H4 (cell line): ENCODE measurements at regions not wholly inside any gene's neighbourhood (a gene's known extent, or its start where the extent isn't known, plus 50 kb on each side); places are given as distances from the start of the nearest gene placed in this dataset.

Experiments used
- DNase-seq: peaks from one replicate; pipeline ENCODE4 v3.0.0-alpha.2; 2015; ENCODE audit warnings: low spot score

DNA sequence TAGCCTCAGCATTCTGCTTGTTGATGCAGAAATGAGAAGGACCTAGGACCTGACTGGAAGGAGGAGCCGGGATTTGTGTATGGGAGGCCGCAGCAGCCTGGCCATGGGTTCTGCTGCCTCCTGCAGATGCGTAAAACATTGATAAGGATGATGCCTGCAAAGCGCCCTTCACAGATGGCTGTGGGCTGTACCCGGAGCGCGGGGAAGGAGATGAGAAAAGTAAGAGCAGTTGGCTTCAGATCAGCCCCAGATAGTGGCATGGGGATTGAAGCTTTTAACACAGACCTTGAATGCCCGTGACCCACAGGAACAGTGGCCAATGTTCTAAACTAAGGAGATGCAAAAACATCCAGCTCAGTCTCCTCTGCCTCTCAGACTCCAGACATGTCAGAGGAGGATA lies 136.4 kb upstream of the KCNG1 start:
- DNase-seq, result no peak

DNA sequence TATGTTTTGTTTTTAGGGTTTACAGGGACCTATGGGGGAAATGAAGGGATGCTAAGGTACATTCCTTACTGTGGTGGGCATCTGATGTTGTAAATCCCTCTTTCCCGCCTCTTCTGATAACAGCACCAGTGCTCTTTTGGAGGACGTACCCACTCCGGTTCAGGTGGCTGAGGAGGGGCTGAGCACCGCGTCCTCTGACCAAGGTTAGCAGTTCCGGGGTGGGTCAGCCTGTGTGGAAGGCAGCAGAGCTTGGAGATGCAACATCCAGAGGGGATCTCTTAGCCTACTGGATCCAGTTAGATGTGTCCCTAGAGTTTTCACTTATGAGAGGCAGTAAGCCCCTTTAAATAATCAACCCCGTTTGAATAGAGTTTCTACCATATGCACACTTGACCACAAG lies 135.3 kb upstream of the KCNG1 start:
- DNase-seq, result no peak

DNA sequence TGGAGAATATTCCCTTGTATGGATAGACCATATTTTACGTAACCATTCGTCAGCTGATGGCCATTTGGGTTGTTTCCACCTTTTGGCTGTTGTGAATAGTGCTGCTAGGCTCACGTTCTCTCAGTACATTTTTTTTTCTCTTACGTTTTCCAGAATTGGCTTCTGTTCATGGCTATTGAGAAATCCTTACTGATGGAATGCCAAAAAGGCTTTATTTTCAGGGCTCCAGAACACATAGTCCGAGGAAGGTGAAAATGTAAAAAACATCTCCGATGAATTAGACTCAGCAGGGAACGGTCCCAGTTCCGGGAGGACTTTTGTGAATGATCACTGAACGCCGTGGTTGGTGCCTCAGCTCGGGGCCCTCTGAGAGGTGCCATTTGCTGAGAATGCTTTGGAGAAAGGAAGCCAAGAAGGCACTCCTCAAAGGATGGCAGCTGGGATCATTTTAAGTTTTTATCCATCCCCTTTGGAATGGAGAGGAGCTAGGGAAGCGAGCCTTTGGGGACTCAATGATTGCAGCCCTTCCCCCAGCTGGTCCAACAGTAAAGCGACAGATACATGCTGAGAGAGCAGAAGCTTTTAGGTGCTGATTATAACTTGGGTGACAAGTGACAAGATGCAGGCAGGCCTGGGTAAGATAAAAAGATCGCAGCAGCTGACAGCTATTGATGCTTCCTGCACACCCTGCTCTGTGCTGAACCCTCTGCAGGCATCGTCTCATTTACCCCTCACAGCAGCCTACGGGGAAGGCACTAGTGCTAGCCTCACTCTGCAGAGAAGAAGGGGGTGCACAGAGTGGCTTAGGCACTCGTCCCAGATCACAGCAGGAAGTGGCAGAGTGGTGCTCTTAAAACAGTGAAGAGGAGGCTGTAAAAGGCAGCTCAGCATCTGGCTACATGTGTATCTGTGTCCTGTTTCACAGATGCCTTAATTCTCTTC lies 133.4 kb upstream of the KCNG1 start:
- DNase-seq, result no peak

- no peak for DNase-seq
Measured at GRCh38 chr20:51154708-51155690, 132.1 kb upstream of the KCNG1 start.

DNA sequence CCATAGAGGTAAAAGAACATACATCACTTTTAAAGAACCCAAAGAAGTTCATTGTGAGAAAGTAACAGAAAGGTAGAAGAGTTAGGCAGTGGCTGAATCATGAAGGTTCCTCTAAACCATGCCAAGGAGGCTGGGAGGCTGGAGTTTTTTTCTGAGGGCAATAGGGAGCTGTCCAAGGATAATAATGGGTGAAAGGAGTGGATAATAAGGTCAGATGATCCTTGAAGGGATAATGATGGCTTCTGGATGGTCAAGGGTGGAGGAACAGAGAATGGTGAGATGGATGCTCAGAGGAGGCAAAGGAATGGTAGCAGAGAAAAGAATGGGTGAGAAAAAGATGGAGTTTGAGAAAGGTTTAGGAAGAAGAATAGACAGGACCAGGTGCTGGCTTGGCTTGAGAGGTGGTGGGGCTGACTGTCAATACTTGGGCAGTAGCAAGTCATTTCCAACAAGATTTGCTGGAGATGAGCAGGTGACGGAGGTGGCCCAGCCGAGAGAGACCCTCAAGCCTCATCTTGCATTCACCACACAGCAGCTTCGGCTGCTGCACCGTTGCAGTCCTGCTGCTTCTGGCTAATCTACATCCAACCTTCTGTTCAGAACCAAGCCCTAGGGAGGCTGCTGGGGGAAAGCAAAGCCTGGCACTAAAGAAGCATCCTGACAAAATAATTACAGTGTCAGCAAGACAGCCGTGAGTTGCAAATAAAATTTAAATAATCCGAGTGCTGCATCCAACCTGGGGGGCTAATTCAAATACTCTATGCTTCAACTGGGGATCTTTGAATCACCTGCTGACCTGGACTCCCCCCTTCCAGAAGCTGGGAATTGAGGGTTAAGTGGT lies 131.2 kb upstream of the KCNG1 start:
- no peak for DNase-seq

DNA sequence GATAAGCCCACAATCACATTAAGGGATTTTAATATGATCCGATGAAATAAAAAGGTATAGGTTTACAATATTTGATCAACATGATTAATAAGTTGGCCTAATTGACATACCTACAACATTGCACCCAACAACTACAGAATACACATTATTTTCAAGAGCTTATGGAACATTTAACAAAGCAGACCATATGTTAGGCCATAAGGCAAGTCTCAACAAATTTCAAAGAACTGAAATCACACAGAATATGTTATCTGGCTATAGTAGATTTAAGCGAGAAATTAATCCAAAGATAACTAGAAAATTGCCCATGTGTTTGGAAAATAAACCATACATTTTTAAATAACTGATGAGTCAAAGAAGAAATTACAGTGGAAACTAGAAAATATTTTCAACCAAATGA lies 126.0 kb upstream of the KCNG1 start:
- no peak for DNase-seq

DNA sequence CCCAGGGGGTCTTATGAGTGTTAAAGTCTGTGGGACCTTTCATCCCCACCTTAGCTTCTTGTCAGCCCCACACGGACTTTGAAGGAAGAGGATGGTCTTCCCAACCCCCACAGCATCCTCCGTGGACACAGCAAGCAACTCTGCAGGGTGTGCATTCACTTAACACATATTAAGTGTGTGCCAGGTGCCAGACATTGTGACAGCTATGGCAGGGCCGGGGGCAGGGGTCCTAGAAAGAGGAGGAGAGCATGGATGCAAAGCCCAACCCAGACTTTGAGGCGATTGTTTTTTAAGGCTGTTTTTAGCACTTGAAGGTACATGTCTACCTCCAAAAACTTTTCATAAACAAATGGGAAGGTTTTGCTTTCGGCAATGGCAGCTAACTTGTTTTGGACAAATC lies 121.6 kb upstream of the KCNG1 start:
- DNase-seq, result no peak

DNA sequence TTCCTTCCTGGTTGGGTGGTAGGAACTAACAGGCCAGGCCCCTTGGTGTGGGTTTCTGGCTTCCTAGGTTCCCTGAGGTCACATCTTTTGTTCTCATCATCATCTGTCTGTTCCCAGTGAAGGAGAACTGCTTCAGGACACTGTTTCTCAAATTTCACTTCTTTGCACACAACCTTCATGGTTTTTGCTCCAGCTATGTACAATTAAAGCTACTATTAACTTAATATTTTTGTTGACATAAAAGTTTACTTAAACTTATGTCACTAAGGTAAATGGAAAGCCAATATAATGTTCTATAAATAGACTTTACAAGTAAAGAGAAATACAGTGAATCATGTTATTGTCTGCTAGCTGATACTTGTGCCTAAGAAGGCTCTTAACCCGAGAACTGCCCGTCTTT lies 120.7 kb upstream of the KCNG1 start:
- DNase-seq, result no peak

GRCh38 chr20:51142448-51142847 lies 119.5 kb upstream of the KCNG1 start:
- DNase-seq, result no peak

DNA sequence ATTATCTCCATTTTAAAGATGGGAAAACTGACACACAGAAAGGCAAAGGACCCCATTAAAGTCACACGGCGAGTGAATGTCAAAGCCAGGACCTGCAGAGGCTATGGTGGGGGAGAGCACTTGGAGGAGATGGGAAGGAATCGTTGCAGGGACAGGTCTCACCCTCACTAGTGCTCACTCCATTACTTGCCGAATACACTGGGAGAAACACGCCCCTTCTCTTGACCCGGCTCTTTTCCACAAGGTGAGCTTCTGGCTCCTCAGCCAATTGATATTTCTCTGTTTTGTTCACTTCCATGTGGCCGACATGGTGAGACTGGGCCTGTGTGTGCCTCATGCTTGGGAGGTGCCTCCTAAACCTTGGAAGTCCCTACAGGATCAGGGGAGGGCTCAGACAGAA lies 117.8 kb upstream of the KCNG1 start:
- DNase-seq, result no peak

- no peak for DNase-seq
Measured at GRCh38 chr20:51139891-51140290, 117.0 kb upstream of the KCNG1 start.

DNA sequence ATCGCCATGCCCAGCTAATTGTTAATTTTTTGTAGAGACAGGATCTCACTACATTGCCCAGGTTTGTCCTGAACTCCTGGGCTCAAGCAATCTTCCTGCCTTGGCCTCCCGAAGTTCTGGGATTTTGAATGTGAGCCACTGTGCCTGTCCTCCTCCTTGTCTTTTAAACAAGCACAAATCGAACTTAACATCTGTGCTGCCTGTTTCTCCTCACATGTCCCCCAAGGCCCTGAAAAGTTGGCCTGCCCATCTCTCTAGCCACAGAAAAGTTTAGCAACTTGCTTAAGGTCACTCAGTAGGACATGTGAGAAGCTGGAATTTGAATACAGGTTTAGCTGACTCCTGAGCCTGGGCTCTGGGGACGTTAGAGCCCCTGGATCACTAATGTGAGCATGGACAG lies 115.7 kb upstream of the KCNG1 start:
- DNase-seq, result no peak

GRCh38 chr20:51137461-51137860 lies 114.6 kb upstream of the KCNG1 start:
- DNase-seq, result no peak

GRCh38 chr20:51135926-51136715 lies 113.2 kb upstream of the KCNG1 start:
- no peak for DNase-seq

GRCh38 chr20:51134405-51134804 lies 111.5 kb upstream of the KCNG1 start:
- no peak for DNase-seq

- DNase-seq, result no peak
Measured at GRCh38 chr20:51132279-51132678, 109.4 kb upstream of the KCNG1 start.

GRCh38 chr20:51131811-51132210 lies 108.9 kb upstream of the KCNG1 start:
- DNase-seq, result no peak

GRCh38 chr20:51129147-51129776 lies 106.4 kb upstream of the KCNG1 start:
- no peak for DNase-seq

DNA sequence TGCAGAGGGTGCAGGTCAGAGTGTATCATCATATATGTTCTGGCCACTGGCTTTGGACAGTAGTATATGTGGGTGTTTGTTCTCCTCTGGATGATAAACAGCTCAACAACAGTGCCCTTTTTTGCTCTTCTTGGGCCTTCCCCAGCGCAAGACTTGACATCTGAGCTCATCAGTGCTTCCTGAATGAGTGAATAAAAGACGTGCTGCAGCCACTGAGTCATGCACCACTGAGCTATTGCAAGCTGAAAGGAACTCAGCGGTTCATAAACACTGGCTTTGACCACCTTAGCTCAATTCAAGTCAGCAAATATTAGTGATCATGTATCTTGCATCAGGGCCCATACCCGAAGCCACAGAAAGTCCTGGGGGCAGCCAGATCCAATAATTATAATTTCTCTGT lies 105.3 kb upstream of the KCNG1 start:
- no peak for DNase-seq

DNA sequence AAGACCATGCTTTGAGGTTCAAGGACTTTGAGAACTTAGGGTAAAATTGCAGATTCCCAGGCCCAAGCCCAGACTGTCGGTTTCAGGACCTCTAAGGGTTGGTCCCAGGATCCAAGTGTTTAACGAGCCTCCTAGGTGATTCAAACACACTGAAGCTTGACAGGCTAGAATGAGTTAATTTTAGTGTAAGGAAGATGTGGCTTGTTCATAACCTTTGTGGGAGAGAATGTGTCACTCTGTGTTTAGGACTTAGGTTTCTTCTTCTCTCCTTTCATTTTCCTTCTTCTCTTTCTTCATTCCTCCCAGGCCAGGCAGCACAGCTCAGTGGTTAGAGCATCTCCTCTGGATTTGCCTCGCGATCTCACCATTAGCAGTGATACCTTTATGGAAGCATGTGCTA lies 104.8 kb upstream of the KCNG1 start:
- no peak for DNase-seq
